GM10266 (cell line): ENCODE measurements at regions not wholly inside any gene's neighbourhood (a gene's known extent, or its start where the extent isn't known, plus 50 kb on each side); places are given as distances from the start of the nearest gene placed in this dataset.
"Not testable (repeated sequence)": the region's sequence is repeated elsewhere in the genome, so short reads cannot be mapped to it uniquely, and the experiment has no call there.

ENCODE experiments used
- DNase-seq: peaks from one replicate; pipeline ENCODE4 v3.0.0; 2012; ENCODE audit errors: extremely low spot score
- TF ChIP-seq, protein P1 (sequence below): IDR thresholded peaks from 2 replicates; pipeline ENCODE4 v1.5.1; 2012; ENCODE audit warnings: mild to moderate bottlenecking, low read depth; ENCODE audit not compliant: control insufficient read depth, insufficient read depth; ENCODE audit errors: missing control alignments

DNA sequence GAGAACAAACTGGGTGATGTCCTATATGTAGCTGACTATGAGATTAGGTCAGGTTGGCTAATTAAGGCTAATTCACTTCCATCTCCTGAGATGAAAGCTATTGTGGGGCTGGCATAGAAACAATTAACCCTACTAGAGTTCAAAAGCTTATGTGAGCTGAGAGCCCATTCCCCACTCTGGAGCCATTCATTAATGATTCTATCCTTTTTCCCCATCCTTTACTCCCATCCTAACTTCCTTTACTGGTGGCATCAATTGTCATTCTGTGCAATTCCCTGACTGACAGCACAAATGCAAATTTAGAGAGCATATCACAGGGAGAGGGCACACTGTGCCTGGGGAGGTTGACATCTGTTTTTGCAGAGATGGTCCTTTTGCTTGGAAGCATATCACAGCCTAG is 103.9 kb downstream of the URB2 start:
- DNase-seq = no peak
- TF ChIP-seq, protein P1, sequence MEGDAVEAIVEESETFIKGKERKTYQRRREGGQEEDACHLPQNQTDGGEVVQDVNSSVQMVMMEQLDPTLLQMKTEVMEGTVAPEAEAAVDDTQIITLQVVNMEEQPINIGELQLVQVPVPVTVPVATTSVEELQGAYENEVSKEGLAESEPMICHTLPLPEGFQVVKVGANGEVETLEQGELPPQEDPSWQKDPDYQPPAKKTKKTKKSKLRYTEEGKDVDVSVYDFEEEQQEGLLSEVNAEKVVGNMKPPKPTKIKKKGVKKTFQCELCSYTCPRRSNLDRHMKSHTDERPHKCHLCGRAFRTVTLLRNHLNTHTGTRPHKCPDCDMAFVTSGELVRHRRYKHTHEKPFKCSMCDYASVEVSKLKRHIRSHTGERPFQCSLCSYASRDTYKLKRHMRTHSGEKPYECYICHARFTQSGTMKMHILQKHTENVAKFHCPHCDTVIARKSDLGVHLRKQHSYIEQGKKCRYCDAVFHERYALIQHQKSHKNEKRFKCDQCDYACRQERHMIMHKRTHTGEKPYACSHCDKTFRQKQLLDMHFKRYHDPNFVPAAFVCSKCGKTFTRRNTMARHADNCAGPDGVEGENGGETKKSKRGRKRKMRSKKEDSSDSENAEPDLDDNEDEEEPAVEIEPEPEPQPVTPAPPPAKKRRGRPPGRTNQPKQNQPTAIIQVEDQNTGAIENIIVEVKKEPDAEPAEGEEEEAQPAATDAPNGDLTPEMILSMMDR = no peak

DNA sequence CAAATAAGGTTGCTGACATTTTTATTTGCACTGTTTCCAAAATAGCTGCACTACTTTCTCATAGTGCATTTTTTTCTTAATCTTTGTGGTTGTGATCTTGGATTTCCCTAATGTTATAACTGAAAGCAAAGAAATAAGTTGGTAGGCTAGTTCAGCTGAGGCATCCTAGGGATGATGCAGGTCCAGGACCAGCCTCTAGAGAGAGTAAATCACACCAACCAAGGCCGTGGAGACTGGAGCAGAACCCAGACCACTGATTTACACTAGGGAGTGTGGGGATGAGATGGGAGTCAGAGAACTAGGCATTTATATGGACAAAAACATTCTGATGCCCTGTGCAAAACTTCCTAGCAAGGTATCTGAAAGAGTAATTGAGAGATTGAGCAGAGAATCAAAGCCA is 104.5 kb downstream of the URB2 start:
- TF ChIP-seq, protein P1 = no peak
- no peak for DNase-seq

DNA sequence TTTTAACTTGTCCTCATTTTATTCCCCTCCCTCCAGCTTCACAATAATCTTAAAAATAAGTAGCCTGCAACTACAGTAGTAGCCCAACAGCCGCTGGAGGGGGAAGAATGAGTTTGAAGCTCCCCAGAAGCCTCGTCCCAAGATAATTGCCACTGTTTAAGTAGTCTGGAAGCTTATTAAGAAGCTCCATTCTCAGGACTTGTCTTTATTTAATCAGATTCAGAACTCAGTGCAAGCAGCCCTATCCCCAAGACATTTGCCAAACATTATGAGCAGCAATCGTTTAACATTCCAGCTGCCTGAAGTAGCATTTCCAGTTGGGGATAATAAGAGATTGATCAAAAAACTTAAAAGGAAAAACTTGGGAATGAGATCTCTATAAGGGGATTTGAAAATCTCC is 106.0 kb downstream of the URB2 start:
- DNase-seq = no peak
- TF ChIP-seq, protein P1 = no peak

DNA sequence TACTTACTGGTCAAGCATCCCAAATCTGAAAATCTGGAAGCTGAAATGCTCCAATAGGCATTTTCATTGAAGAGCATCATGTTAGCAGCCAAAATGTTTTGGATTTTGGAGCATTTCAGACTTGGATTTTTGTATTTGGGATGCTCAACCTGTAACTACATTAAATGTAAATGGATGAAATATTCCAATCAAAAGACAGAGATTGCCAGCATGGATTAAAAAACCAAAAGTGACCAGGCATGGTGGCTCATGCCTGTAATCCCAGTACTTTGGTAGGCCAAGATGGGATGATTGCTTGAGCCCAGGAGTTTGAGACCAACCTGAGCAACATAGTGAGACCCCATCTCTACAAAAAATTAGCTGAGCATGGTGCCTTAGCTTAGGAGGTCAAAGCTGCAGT is 110.3 kb downstream of the URB2 start:
- TF ChIP-seq, protein P1 = no peak
- no peak for DNase-seq

DNA sequence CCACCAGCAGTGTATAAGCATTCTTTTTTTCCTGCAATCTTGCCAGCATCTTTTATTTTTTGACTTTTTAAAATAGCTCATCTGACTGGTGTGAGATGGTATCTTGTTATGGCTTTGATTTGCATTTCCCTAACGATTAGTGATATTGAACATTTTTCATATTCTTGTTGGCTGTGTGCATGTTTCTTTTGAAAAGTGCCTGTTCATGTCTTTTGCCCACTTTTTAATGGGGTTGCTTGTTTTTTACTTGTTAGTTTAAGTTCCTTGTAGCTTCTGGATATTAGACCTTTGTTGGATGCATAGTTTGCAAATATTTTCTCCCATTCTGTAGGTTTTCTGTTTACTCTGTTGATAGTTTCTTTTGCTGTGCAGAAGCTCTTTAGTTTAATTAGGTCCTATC is 116.6 kb downstream of the URB2 start:
- DNase-seq = not testable (repeated sequence)

DNA sequence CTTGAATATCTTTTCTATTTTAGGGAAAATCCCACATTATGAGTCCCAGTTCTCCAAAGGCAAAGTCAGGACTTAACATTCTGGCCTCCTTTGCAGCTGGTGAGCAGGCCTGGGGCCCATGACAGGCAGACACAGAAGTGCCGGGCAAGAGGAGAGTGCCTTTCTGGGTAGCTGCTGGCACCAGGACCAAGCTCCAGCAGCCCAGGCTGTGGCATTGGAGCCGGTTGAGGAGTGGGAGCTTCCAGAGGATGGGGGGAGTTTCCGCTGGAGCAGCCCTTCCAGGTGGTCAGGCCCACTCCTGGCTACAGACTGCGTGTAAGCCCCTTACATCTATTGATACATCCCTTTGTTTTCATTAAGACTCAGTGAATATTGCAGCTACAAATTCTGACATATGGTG is 123.9 kb downstream of the URB2 start:
- TF ChIP-seq, protein P1 = no peak
- DNase-seq = no peak

DNA sequence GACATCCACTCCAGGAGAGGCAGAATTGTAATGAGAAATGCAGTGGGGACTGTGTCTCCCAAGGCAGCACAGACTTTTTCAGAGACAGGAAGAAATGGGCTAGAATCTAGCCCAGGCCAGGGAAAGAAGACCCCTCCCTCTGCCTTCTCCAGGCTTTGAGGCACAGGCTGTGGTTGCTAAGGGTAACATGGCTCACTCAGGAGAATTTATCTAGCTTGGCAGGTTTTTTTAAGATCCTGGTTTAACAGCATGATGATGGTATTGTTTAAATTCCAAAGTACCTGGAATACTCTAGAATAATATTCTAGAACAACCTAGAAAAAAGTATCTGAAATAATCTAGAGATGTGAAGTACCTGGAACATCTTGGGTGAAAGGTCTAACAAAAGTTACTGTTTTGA is 125.6 kb downstream of the URB2 start:
- TF ChIP-seq, protein P1 = no peak
- no peak for DNase-seq

DNA sequence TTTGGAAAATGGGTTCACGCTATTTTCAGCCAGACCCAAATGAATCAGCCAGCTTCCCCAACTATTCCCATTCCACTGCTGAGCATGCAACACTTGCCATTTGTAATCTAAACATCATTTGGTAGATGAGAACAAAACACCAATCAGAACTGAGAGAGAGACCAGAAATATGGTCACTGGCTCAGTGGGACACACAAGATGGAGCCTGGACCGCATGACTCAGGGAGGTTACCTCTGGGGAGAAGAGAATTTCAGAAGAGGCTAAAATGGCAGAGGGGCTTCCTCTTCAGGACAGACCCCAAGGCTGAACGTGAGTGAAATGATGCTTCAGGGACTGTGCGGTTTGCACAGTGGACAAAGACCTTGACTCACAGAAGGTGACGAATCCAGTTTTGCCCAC is 126.6 kb downstream of the URB2 start:
- no peak for DNase-seq
- TF ChIP-seq, protein P1 = no peak
